Sciatic nerve (tissue), 2 donors: ENCODE measurements at regions not wholly inside any gene's neighbourhood (a gene's known extent, or its start where the extent isn't known, plus 50 kb on each side); places are given as distances from the start of the nearest gene placed in this dataset.
A peak's percentile ranks its signal among the peaks of the same experiment; 100 is the strongest.

ENCODE experiments used
- ATAC-seq: fragments of 200-7000 bp; cut with Tn5 transposase; one replicate; pipeline ENCODE4 v1.9.1; 2020; ENCODE audit warnings: mild to moderate bottlenecking, moderate library complexity
- DNase-seq: peaks from one replicate; pipeline ENCODE4 v3.0.0-alpha.2; 2020; ENCODE audit warnings: low spot score
- intact Hi-C: fragments of 100-400 bp; cut with DNase I; formaldehyde crosslinking; loops from one replicate; pipeline ENCODE4 v1.14.2; 2022
- donor health status: DM: no; HTN: no; CAD: no.
- donor health status: DM: no; HTN: no; CAD: no.

DNA sequence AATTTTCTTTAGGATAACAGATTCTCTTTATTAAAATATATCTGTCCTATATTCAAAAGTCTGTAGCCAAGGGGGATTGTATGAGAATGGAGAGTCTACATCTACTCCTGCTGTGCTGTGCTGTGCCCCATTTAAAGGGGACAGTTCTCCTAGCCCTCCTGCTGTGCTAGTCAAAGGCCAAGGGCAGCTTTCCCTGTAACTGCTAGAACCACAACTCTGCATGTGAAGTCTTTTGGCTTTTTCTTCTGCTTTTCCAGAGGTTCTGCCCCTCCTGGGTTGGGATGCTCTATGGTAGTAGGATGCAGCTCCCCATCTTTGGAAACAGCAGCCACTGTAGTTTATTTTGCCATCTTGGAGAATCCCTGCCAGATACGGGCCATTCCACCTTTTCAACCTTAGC lies 197.5 kb upstream of the JUN start:
- DNase-seq (no peak), ATAC-seq (no peak)
- intact Hi-C loops: no loop called here

DNA sequence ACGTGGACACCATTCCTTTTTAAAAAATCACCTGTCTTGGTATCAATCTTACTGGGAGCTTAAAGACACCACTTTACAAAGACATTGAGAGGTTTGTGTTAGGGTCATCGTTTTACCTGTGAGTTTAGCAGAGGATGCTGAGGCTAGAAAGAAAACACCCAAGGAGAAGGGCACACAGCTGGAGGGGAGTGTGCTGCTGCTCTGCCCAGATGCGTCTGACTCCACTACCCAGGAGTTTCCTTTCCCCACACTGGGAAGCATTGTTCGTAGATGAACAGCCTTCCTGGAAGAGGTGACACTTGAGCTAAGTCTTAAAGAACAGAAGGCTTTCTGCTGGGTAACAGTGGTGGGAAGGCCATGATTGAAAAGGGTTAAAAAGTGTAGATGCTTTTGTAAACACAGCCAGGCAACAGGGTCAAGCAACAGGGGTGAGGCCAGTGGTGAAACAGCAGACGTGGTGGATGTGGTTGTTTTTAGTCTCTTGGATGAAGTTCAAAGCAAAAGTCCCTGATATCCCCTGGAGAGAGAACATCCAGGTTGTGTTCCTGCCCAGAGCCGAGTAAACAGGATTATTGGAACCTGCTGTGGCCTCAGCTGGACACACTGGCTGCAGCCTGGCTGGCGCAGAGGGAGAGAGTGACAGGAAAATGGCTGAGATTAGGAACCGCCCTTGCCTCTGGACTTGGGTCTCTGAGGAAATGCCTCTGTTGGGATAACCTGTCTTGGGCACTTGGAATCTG lies 198.6 kb upstream of the JUN start:
- ATAC-seq (peak; percentile 63), DNase-seq (no peak)
- intact Hi-C loops: no loop called here

DNA sequence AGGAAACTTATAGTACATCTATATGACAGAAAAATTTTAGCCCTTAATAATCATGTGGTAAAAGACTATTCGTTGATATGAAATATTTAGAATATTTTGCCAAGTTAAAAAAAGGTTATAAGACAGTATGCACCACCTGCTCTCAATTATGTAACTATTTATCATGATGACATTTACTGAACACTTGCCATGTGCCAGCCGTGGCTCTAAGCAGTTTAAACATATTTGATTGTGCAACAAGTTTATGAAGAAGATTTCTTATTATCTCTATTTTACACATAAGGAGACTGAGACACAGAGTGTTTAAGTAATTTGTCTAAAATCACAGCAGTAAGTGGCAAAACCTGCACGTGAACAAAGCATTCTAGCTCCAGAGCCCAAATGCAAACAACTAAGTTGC lies 199.3 kb upstream of the JUN start:
- no peak for ATAC-seq
- no peak for DNase-seq
- intact Hi-C loops: no loop called here

DNA sequence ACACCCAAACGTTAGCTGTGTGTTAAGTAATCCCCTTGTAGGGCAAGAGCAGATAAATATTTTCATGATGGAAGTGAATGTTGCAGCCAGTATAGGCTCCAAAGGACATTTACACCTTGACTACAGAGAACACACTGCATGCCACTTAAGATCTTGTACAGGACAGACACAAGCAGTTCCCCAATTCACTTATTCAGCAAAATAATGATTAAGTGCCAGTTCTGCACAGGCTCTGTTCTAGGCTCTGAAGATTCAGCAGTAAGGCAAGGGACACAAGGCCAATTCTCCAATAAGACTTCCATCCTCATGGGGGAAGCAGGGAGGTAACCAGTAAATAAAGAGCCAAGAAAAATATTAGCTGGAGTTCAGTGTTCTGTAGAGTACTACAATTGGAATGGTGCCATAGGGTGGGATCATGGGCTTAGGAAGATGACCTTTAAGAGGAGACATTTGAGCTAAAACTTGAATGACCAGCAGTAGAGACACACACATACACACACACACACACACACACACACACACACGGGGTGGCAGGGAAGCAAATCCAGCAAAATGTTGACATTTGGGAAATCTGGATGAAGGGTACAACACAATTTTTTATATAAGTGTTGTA lies 199.9 kb upstream of the JUN start:
- peak; percentile 41 for ATAC-seq
- DNase-seq: no peak
- intact Hi-C loops: no loop called here

DNA sequence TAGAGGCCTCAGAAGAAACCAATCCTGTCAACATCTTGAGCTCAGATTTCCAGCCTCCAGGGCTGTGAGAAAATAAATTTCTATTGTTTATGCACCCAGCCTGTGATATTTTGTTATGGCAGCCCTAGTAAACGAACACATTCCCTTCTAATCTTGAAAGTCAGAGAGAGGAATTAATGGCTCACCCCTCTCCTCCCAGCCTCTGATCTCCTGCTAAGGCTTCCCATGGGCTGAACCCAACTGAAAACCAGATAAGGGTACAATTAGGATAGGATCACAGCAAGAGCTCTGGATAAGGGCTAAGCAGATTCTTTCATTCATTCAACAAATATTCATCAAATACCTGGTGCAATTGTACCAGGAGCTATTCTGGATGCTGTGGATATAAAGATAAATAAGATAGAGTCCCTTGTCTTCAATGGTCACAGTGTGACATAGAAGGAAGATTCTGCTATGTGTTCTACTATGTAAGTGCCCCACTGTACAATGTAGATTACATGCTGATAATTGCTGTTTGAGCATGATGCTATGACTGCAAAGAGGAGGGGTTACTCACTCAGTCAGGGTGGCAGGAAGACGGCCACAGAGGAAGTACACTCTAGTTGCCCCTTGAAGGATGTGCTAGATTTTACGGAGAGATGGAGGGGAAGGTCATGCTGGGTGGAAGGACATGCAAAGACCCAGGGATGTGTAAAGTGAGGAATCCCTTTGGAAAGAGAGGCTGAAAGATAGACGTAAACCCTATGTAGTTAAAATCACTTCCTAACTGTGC lies 203.3 kb upstream of the JUN start:
- ATAC-seq: no peak
- intact Hi-C loops: no loop called here

DNA sequence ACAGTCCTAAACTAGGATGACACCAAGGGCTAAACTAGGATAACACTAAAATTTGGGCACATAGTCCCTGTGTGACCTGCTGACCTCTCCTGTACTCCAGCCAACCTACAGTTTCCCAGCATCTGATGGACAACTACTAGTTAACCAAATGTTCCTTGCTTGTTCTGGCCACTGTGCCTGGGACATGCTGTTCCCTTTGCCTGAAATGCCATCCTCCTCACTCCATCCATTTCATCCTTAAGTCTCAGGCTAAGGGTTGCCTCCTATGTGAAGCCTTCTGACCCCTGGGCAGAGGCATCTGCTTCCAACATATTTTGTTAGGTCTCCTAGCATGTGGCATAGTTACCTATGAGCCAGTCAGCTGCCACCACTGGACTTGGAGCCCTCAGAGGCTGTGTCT lies 204.9 kb upstream of the JUN start:
- intact Hi-C loops: no loop called here
- ATAC-seq (no peak), DNase-seq (no peak)

More for the DNA sequence above, 203.3 kb upstream of the JUN start:
- no peak for DNase-seq

DNA sequence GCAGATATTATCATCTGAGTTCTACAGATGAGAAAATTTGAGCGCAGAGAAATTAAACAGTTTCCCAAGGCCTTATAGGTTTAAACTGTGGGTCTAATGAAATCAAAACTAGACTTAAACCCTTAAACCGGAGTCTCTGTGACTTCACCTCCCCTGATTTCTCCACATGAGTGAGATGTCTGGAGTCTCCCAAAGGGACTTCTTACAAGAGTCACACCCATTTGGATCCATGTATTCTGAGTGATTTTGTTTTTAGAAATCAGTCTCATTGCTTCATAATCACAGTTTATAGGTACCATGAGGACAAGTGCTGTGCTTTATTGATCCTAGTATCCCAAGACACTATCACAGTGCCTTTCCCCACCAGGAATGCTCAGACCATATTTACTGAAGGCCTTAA lies 206.0 kb upstream of the JUN start:
- intact Hi-C loops: no loop called here
- DNase-seq (no peak), ATAC-seq (peak; percentile 19)

DNA sequence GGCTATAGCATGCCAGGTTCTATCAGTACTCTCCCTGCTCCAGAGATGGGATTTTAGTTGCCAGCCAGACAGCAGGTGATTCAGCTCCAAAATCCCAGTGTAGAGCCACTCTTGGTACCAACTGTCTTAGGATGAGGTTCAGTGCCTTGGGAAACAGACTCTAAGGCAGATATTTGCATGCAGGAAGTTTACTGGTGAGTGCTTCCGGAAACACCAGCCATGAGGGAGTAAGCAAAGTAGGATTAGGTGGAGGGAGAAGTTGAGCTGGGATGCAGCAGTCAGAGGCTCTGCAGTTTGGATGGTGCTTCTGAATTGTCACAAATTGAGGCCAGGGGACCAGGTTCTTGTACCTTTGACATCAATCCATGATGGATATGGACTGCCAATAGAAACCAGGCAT lies 207.5 kb upstream of the JUN start:
- intact Hi-C loops: no loop called here
- no peak for ATAC-seq

DNA sequence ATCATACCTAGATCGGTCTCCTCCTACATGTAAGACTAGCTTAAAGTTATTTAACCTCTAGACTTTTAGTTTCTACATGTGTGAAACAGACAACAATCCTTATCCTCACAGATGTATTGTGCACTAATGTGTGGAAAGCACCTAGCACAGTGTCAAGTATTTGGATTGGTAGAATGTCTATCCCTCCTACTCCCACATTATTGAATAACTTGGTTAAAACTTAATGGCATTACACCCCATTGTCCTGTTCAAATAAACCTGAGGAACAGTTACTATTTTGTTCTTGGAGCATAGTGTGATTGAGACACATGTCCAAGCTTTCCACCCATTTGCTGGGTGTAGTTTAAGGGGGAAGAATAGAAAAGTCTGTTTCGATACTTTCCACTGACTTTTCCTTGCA lies 208.8 kb upstream of the JUN start:
- intact Hi-C loops: no loop called here
- ATAC-seq (no peak), DNase-seq (no peak)

More for the DNA sequence above, 207.5 kb upstream of the JUN start:
- no peak for DNase-seq

DNA sequence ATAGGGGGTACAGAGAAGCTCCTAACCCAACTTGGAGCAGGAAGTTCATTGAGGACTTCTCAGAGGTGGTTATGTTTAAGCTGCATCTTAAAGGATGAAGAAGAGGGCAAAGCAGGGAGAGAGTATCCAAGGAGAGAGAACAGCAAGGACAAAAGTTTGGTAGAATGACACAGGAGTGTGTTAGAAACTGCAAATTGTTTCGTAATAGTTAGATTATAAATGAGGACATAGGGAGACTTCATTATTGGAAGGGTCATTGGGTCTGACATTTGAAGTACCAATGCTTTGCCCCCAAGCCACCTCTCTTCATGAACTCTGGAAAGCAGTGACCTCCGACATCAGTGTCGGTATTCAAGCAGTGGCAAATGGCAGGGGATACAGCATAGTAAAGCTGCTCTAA lies 209.6 kb upstream of the JUN start:
- ATAC-seq (no peak), DNase-seq (no peak)
- intact Hi-C loops: no loop called here

DNA sequence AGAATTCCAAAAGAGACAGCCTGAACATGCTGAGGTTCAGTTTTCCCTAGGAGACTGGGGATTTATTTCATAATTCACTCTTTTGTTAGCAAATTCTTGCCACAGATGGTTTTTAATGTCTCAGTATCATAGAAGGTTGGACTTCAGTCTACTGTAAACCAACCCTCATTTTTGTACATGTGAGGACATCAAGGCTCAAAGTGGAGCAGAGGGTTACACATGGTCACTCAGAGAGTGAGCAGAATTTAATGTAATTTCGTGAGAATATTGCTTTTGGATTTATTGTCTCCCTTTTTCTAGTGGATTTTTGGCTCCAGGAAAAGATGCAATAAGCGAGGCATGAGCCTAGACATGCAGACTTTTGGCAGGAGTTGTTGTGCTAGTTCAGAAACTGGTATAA lies 210.8 kb upstream of the JUN start:
- intact Hi-C loops: no loop called here
- ATAC-seq (peak; percentile 76), DNase-seq (no peak)

DNA sequence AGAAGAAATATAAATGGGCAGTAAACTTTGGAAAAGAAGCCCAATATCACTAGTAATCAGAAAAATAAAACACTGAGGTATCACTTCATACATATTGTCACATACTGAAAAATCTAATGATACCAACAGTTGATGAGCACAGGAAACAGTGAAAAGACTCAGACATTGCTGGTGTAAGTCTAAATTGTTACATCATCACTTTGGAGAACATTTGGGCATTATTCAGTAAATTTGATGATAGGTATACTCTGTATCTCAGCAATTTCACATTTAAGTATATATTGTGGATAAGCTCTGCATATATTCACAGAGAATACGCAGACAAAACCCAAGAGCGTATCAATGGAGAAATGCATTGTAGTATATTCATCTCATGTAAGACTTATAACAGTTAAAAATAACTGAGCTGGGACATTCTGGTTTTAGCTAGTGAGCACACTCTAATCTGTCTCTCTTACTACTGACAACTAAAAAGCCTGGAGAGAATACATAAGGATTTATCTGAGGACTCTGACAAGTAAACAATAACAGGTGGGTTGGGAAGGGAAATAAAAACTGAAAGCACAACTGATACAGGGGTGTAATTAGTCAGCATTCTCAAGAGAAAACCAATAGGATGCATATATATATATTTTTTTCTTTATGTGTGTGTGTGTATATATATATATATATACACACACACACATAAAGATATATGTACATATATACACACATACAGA lies 212.7 kb upstream of the JUN start:
- ATAC-seq: no peak
- intact Hi-C loops: no loop called here

DNA sequence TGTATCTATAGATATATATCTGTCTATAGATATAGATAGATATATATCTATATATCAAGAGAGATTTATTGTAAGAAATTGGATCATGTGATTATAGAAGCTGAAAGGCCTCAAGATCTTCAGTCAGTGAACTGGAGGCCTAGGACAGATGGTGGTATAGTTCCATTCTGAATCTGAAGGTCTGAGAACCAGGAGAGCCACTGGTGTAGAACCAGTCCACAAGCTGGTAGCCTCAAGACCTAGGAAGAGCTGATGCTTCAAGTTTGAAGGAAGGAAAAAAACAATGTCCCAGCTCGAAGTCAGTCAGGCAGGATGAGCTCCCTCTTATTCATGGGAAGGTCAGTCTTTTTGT lies 213.2 kb upstream of the JUN start:
- ATAC-seq: no peak
- intact Hi-C loops: no loop called here

More for the DNA sequence above, 212.7 kb upstream of the JUN start:
- DNase-seq: no peak

DNA sequence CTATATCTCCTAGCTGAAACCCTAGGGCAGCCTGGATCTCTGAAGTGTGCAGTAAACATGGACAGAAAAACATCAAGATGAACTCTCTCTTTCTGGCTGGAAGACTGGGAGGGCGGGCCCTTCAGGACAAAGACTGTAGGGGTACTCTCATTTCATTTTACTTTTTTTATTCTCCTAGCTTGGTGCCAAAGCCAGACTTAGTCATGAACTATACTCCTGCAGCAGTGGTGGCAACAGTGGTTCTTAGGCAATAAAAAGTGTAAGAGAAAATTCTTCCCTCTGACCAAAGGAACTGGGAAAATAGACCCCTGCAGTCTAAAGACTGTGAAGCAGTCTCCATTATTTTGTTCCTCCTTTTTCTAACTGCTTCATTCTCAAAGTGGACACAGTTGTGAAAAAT lies 213.8 kb upstream of the JUN start:
- ATAC-seq: no peak
- intact Hi-C loops: no loop called here

More for the DNA sequence above, 213.2 kb upstream of the JUN start:
- no peak for DNase-seq

DNA sequence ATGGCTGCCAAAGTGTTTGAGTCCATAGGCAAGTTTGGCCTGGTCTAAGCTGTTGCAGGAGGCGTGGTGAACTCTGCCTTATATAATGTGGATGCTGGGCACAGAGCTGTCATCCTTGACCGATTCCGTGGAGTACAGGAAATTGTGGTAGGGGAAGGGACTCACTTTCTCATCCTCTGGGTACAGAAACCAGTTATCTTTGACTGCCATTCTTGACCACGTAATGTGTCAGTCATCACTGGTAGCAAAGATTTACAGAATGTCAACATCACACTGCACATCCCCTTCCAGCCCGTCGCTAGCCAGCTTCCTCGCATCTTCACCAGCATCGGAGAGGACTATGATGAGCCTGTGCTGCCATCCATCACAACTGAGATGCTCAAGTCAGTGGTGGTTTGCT lies 215.8 kb upstream of the JUN start:
- ATAC-seq: no peak
- DNase-seq: no peak
- intact Hi-C loops: no loop called here

More for the DNA sequence above, 213.8 kb upstream of the JUN start:
- DNase-seq: no peak

DNA sequence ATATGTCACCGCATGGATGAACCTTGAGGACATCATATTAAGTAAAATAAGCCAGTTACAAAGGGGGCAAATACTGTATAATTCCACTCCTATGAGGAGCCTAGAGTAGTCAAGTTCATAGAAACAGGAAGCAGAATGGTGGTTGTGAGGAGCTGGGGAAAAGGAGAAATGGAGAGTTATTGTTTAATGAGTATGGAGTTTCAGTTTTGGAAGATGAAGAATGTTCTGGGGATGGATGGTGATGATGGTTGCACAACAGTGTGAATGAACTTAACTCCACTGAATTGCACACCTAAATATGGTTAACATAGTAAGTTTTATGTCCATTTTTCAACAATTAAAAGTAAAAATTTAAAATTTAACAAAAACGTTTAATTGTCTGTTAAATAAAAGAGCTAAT lies 220.9 kb upstream of the JUN start:
- DNase-seq (no peak), ATAC-seq (no peak)
- intact Hi-C loops: no loop called here

DNA sequence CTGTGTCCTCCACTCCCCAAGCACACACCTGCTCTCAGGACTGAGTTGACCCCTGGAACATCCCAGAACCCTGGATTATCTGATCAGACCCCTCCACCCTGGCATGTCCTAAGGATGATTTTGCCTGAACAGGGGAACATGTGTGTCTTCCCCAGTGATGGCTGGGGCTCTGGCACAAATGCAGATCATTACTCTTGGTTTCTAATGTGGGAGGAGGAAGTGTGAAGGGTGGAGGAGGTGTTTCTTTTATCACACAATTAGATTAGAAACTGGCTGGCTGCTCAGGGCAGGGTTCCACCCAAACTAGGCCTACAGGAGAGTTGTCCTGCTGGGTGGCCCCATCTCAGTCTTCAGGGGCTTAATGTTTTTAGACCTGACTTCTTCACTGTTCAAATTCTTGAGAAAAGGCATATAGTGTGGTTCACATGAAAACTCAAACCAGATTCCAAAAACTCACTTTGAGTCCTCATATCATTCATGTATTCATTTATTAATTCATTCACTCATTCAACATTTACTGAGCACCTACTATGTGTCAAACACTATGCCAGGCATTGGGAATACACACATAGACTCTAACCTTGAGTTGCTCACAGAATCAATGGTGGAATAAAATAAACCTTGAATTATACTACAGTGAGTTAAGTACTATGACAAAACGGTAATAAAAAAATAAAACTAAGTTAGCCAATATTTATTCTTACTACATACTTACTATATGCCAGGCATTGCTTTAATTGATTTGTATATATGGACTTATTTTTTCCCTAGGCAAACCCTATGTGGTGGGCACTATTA lies 221.8 kb upstream of the JUN start:
- no peak for ATAC-seq
- DNase-seq: no peak
- intact Hi-C loops: no loop called here

DNA sequence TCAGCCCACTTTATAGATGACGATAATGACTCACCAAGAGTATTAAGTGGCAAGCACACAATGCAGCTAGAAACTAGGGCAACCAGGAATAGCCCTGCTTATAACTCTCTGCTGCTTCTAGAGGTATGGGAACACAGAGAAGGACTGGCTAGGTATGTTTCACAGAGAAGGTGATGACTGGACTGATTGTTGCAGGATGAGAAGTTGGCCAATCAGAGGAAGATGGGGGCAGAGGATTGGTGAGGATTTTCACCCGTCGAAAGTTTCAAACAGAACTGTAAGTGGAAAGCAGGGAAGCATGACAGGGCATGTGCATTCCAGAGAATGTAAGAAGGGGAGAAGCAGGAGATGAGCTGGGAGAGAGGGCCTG lies 222.4 kb upstream of the JUN start:
- intact Hi-C loops: no loop called here
- no peak for ATAC-seq

DNA sequence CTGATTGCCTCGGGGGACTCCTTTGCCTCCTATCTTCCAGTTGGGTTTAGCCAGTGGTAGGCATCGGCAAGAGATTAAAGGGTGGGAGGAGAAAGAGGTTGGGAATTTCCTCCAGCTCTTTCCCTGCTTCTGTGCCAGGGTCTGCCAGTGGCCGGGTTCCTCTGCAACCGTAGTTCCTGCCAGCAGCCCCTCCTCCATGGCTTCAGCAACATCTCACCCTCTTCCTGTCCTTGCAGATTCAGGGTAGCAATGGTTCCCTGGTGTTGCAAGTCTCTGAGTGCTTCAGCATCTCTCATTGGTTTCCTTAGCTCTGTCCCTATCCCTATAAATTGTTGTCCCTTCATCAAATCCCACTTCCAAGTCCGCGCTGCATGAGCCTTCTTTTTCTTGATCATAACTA lies 223.1 kb upstream of the JUN start:
- ATAC-seq (no peak), DNase-seq (no peak)
- intact Hi-C loops: no loop called here

More for the DNA sequence above, 222.4 kb upstream of the JUN start:
- DNase-seq: no peak
